Gastroesophageal sphincter (tissue), 4 donors: ENCODE measurements at regions not wholly inside any gene's neighbourhood (a gene's known extent, or its start where the extent isn't known, plus 50 kb on each side); places are given as distances from the start of the nearest gene placed in this dataset.

Source experiments
- ATAC-seq: fragments of 150-250 bp; one replicate; pipeline ENCODE4 v1.9.1; 2016; ENCODE audit warnings: mild to moderate bottlenecking, moderate library complexity
- H3K27ac ChIP-seq, 4 donors: fragments of 200-600 bp; sonication (generic) in 3 of 4; 1 replicate in 3 of 4; 2 replicates in 1 of 4; pipeline ENCODE4 v1.5.1; 2016 to 2019
- H3K27me3 ChIP-seq: fragments of 200-600 bp; sonication (generic); one replicate; pipeline ENCODE4 v1.5.1; 2019
- H3K36me3 ChIP-seq, 2 donors: fragments of 200-600 bp; sonication (generic); one replicate each; pipeline ENCODE4 v1.5.1; 2019; ENCODE audit warnings: control low read depth in 1 of 2
- H3K4me1 ChIP-seq, 3 donors: fragments of 200-600 bp; sonication (generic); 1 replicate in 2 of 3; 2 replicates in 1 of 3; pipeline ENCODE4 v1.5.1; 2016 to 2019; ENCODE audit warnings: control low read depth in 2 of 3
- H3K4me3 ChIP-seq, 2 donors: fragments of 200-600 bp; sonication (generic); one replicate each; pipeline ENCODE4 v1.5.1; 2019; ENCODE audit warnings: mild to moderate bottlenecking in 1 of 2, moderate library complexity in 1 of 2
- H3K9me3 ChIP-seq, 3 donors: fragments of 200-600 bp; sonication (generic); one replicate each; pipeline ENCODE4 v1.5.1; 2017 to 2019; ENCODE audit warnings: control low read depth in 2 of 3
- CTCF ChIP-seq, 4 experiments: fragments of 200-600 bp in 2 of 4; fragments of 450-650 bp in 2 of 4; sonication (generic) in 1 of 4; IDR thresholded peaks; one replicate each; pipeline ENCODE4 v1.5.1; 2017 to 2019; ENCODE audit warnings: antibody characterized with exemption in 4 of 4, mild to moderate bottlenecking in 2 of 4, moderate library complexity in 2 of 4
- EP300 ChIP-seq: sonication (generic); formaldehyde crosslinking; IDR thresholded peaks from one replicate; pipeline ENCODE4 v1.6.1; 2017; ENCODE audit warnings: antibody characterized with exemption, mild to moderate bottlenecking
- POLR2A ChIP-seq, 2 donors: fragments of 450-650 bp; IDR thresholded peaks; one replicate each; pipeline ENCODE4 v1.6.1; 2017; ENCODE audit warnings: antibody characterized with exemption in 2 of 2, mild to moderate bottlenecking in 2 of 2, moderate library complexity in 1 of 2
- POLR2AphosphoS5 ChIP-seq: sonication (generic); formaldehyde crosslinking; IDR thresholded peaks from one replicate; pipeline ENCODE4 v1.6.1; 2017; ENCODE audit warnings: antibody characterized with exemption
- WGBS, 2 donors: methylation state at CpG; one replicate each; pipeline ENCODE4 v1.1.5; 2018; ENCODE audit warnings: low coverage in 1 of 2; 5-methylcytosine and 5-hydroxymethylcytosine counted together

- no peaks in the 10 kb centered on the region for H3K9me3 ChIP-seq
- H3K36me3 ChIP-seq: no peaks in the 10 kb centered on the region
- no peak overlapping the region for H3K27ac ChIP-seq
- peaks cover 0 to 9% (median 0%) of the 10 kb centered on the region in 3 donors for H3K4me1 ChIP-seq
- H3K27me3 ChIP-seq: no peaks in the 10 kb centered on the region
- H3K4me3 ChIP-seq: no peak overlapping the region
- TF ChIP-seq CTCF (IDR thresholded peaks at IDR 0.05): no peak
- TF ChIP-seq POLR2AphosphoS5: no peak
- TF ChIP-seq POLR2A (IDR thresholded peaks at IDR 0.05): no peak
- TF ChIP-seq EP300: no peak
- WGBS, 2 donors: 33 to 53% methylated on average over 1 of the region's 1 CpG
- ATAC-seq: no peak
Observed at GRCh38 chr6:55017555-55018300, 156.6 kb upstream of the HCRTR2 start.

- H3K4me1 ChIP-seq: peaks cover 0 to 4% (median 0%) of the 10 kb centered on the region in 3 donors
- TF ChIP-seq POLR2A (IDR thresholded peaks at IDR 0.05) (no peak), CTCF (IDR thresholded peaks at IDR 0.05) (no peak), EP300 (no peak), POLR2AphosphoS5 (no peak)
- no peaks in the 10 kb centered on the region for H3K27me3 ChIP-seq
- ATAC-seq: no peak
- no peaks in the 10 kb centered on the region for H3K9me3 ChIP-seq
- no peak overlapping the region for H3K4me3 ChIP-seq
- H3K36me3 ChIP-seq: no peaks in the 10 kb centered on the region
- H3K27ac ChIP-seq: no peak overlapping the region
Observed at GRCh38 chr6:55019591-55019990, 154.7 kb upstream of the HCRTR2 start.

- Histone ChIP-seq H3K4me1 (no peaks in the 10 kb centered on the region), H3K27ac (no peak overlapping the region), H3K36me3 (no peaks in the 10 kb centered on the region), H3K9me3 (no peaks in the 10 kb centered on the region), H3K4me3 (no peak overlapping the region), H3K27me3 (no peaks in the 10 kb centered on the region)
- TF ChIP-seq POLR2A (IDR thresholded peaks at IDR 0.05): no peak
- WGBS, 2 donors: 60 to 79% methylated on average over 3 of the region's 3 CpGs
- ATAC-seq: no peak
Observed at GRCh38 chr6:55023230-55023629, 151.1 kb upstream of the HCRTR2 start.

GRCh38 chr6:55033016-55033546 lies 141.2 kb upstream of the HCRTR2 start:
- Histone ChIP-seq H3K4me3 (no peak overlapping the region), H3K9me3 (peaks cover 0 to 21% (median 0%) of the 10 kb centered on the region in 3 donors), H3K27me3 (no peaks in the 10 kb centered on the region), H3K4me1 (no peaks in the 10 kb centered on the region), H3K27ac (no peak overlapping the region), H3K36me3 (no peaks in the 10 kb centered on the region)
- TF ChIP-seq CTCF (IDR thresholded peaks at IDR 0.05) (no peak), EP300 (no peak), POLR2A (IDR thresholded peaks at IDR 0.05) (no peak)
- no peak for ATAC-seq

GRCh38 chr6:55034752-55035151 lies 139.6 kb upstream of the HCRTR2 start:
- Histone ChIP-seq H3K36me3 (no peaks in the 10 kb centered on the region), H3K27ac (no peak overlapping the region), H3K9me3 (peaks cover 0 to 21% (median 0%) of the 10 kb centered on the region in 3 donors), H3K27me3 (no peaks in the 10 kb centered on the region), H3K4me1 (no peaks in the 10 kb centered on the region), H3K4me3 (no peak overlapping the region)
- no peak for ATAC-seq
- no peak for TF ChIP-seq CTCF (IDR thresholded peaks at IDR 0.05)
- no peak for TF ChIP-seq EP300
- no peak for TF ChIP-seq POLR2AphosphoS5
- no peak for TF ChIP-seq POLR2A (IDR thresholded peaks at IDR 0.05)
- WGBS, 2 donors: 87% methylated on average over 3 of the region's 3 CpGs
